DND-41 (cell line): ENCODE measurements at regions not wholly inside any gene's neighbourhood (a gene's known extent, or its start where the extent isn't known, plus 50 kb on each side); places are given as distances from the start of the nearest gene placed in this dataset.

Experiments used
- ATAC-seq: fragments of 200-7000 bp; cut with Tn5 transposase; 3 replicates; pipeline ENCODE4 v1.9.1; 2021; ENCODE audit warnings: low read depth; ENCODE audit not compliant: insufficient read depth
- DNase-seq: peaks from one replicate; pipeline ENCODE4 v3.0.0-alpha.2; 2020
- H2AFZ ChIP-seq: 2 replicates; pipeline ENCODE4 v1.6.0; 2012; ENCODE audit warnings: low read depth, low read length
- H3K27ac ChIP-seq: 2 replicates; pipeline ENCODE4 v1.5.1; 2012; ENCODE audit warnings: low read length, inconsistent platforms
- H3K27me3 ChIP-seq: fragments of 200-600 bp; sonication (generic); 2 replicates; pipeline ENCODE4 v1.6.0; 2012; ENCODE audit warnings: low read length, mild to moderate bottlenecking, inconsistent platforms; ENCODE audit not compliant: insufficient read depth, poor library complexity
- H3K36me3 ChIP-seq: 2 replicates; pipeline ENCODE4 v1.5.1; 2012; ENCODE audit warnings: low read length, inconsistent platforms; ENCODE audit not compliant: insufficient read depth
- H3K4me1 ChIP-seq: 2 replicates; pipeline ENCODE4 v1.5.1; 2012; ENCODE audit warnings: mild to moderate bottlenecking, low read length; ENCODE audit not compliant: insufficient read depth
- H3K4me2 ChIP-seq: 2 replicates; pipeline ENCODE4 v1.6.0; 2012; ENCODE audit warnings: mild to moderate bottlenecking, moderate library complexity, low read length, inconsistent platforms; ENCODE audit not compliant: insufficient read depth
- H3K4me3 ChIP-seq, 2 experiments: fragments of 200-600 bp in 1 of 2; shearing (Covaris generic) in 1 of 2; 2 replicates each; pipeline ENCODE4 v1.5.1; 2012 to 2016; ENCODE audit warnings: inconsistent platforms in 2 of 2, low read length in 2 of 2, mild to moderate bottlenecking in 2 of 2, low read depth in 1 of 2, moderate library complexity in 1 of 2
- H3K79me2 ChIP-seq: 2 replicates; pipeline ENCODE4 v1.6.0; 2012; ENCODE audit warnings: low read length, inconsistent platforms; ENCODE audit not compliant: insufficient read depth
- H3K9ac ChIP-seq: 2 replicates; pipeline ENCODE4 v1.6.0; 2012; ENCODE audit warnings: low read depth, mild to moderate bottlenecking, inconsistent platforms, low read length, moderate library complexity
- H3K9me3 ChIP-seq: 2 replicates; pipeline ENCODE4 v1.5.1; 2012; ENCODE audit warnings: low read length, moderate library complexity, mild to moderate bottlenecking, inconsistent platforms; ENCODE audit not compliant: insufficient read depth, severe bottlenecking
- H4K20me1 ChIP-seq: 2 replicates; pipeline ENCODE4 v1.6.0; 2012; ENCODE audit warnings: low read length; ENCODE audit not compliant: insufficient read depth
- CTCF ChIP-seq: IDR thresholded peaks from 2 replicates; pipeline ENCODE4 v1.5.1; 2012; ENCODE audit warnings: borderline replicate concordance, low read length, moderate library complexity, mild to moderate bottlenecking; ENCODE audit not compliant: poor library complexity, severe bottlenecking; ENCODE audit errors: extremely low read depth
- EZH2 ChIP-seq: IDR thresholded peaks from 3 replicates; pipeline ENCODE4 v1.6.1; 2012; ENCODE audit warnings: borderline replicate concordance, low read depth, mild to moderate bottlenecking, moderate library complexity, low read length, inconsistent platforms; ENCODE audit not compliant: severe bottlenecking

DNA sequence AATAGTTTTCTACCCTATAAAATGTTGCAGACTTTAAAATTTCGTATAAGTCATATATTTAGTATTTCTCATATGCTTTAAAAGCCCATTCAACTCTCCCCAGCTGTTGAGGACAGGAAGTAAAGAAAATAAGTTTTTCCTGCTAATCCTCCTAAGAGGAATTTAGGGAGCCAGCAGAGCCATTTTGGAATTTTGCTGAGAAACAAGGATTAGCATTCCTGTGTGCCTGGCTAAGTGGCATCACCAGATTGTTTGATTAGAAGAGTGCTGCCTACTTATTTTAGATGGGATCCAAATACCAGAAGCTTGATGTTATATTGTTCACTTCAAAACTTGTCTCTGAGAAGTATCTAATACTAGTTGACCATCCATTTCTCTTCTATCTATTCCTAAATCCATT is 131.2 kb upstream of the HHIP start:
- Histone ChIP-seq H3K4me1 (no peaks in the 10 kb centered on the region), H3K27me3 (no peaks in the 10 kb centered on the region), H3K4me3 (no peak overlapping the region), H3K36me3 (no peaks in the 10 kb centered on the region), H3K9ac (no peak overlapping the region), H3K27ac (no peak overlapping the region), H2AFZ (no peak overlapping the region), H3K9me3 (no peaks in the 10 kb centered on the region), H3K4me2 (no peak overlapping the region), H4K20me1 (no peaks in the 10 kb centered on the region), H3K79me2 (no peaks in the 10 kb centered on the region)
- ATAC-seq: no peak
- no peak for DNase-seq
- TF ChIP-seq EZH2 (no peak), CTCF (no peak)

- TF ChIP-seq EZH2: no peak
- TF ChIP-seq CTCF: no peak
- H3K27me3 ChIP-seq: no peaks in the 10 kb centered on the region
Observed at GRCh38 chr4:144518181-144518895, 127.6 kb upstream of the HHIP start.

GRCh38 chr4:144531841-144532240 is 114.1 kb upstream of the HHIP start:
- Histone ChIP-seq H3K4me2 (no peak overlapping the region), H3K4me3 (no peak overlapping the region), H3K27me3 (no peaks in the 10 kb centered on the region), H3K9me3 (no peaks in the 10 kb centered on the region), H2AFZ (no peak overlapping the region), H3K27ac (no peak overlapping the region), H3K4me1 (no peaks in the 10 kb centered on the region), H3K36me3 (no peaks in the 10 kb centered on the region), H4K20me1 (no peaks in the 10 kb centered on the region), H3K9ac (no peak overlapping the region), H3K79me2 (no peaks in the 10 kb centered on the region)
- DNase-seq: no peak
- no peak for ATAC-seq
- TF ChIP-seq CTCF: no peak
- no peak for TF ChIP-seq EZH2

More at GRCh38 chr4:144518181-144518895, 127.6 kb upstream of the HHIP start:
- no peak overlapping the region for H2AFZ ChIP-seq
- no peak for ATAC-seq
- no peaks in the 10 kb centered on the region for H3K36me3 ChIP-seq
- no peaks in the 10 kb centered on the region for H4K20me1 ChIP-seq
- no peaks in the 10 kb centered on the region for H3K4me1 ChIP-seq
- H3K27ac ChIP-seq: no peak overlapping the region
- no peak overlapping the region for H3K4me2 ChIP-seq
- H3K9me3 ChIP-seq: no peaks in the 10 kb centered on the region
- no peak overlapping the region for H3K9ac ChIP-seq
- H3K4me3 ChIP-seq: no peak overlapping the region
- DNase-seq: no peak
- H3K79me2 ChIP-seq: no peaks in the 10 kb centered on the region
